ENCODE measurements at regions not wholly inside any gene's neighbourhood (a gene's known extent, or its start where the extent isn't known, plus 50 kb on each side); places are given as distances from the start of the nearest gene placed in this dataset.

GRCh38 chr17:79425686-79426085 is 185.2 kb downstream of the RBFOX3 start:
- Histone ChIP-seq H3K27me3 (replicated peaks in 1 of 7) (peaks cover 0 to 79% (median 0%) of the 10 kb centered on the region in 7 donors), H3K27ac (no peak overlapping the region), H3K9me3 (no peaks in the 10 kb centered on the region), H3K4me3 (no peak overlapping the region), H3K4me1 (no peaks in the 10 kb centered on the region), H3K36me3 (no peaks in the 10 kb centered on the region)
- WGBS, 5 donors: 84 to 91% (median 88%) methylated on average over 14 of the region's 14 CpGs
- TF ChIP-seq POLR2AphosphoS5 (IDR thresholded peaks at IDR 0.05): no peak
- no peak for TF ChIP-seq POLR2A (IDR thresholded peaks at IDR 0.05)
- no peak for TF ChIP-seq CTCF (IDR thresholded peaks at IDR 0.05 in 8 of 11, conservative IDR thresholded peaks at IDR 0.05 in 3 of 11)
- DNase-seq: no peak
- intact Hi-C loops (cut with DNase I; ENCODE audit: low total_unique reads): no loop called here

- TF ChIP-seq POLR2A (IDR thresholded peaks at IDR 0.05) (no peak), CTCF (IDR thresholded peaks at IDR 0.05 in 8 of 11, conservative IDR thresholded peaks at IDR 0.05 in 3 of 11) (no peak), POLR2AphosphoS5 (IDR thresholded peaks at IDR 0.05) (no peak)
- no peaks in the 10 kb centered on the region for H3K4me1 ChIP-seq
- intact Hi-C loops (cut with DNase I; ENCODE audit: low total_unique reads): no loop called here
- WGBS, 5 donors: 45 to 64% (median 61%) methylated on average over 7 to 9 of the region's 9 CpGs
- H3K9me3 ChIP-seq: no peaks in the 10 kb centered on the region
- no peak overlapping the region for H3K4me3 ChIP-seq
- H3K27ac ChIP-seq: no peak overlapping the region
- H3K27me3 ChIP-seq (replicated peaks in 1 of 7): peaks cover 0 to 82% (median 0%) of the 10 kb centered on the region in 7 donors
- no peaks in the 10 kb centered on the region for H3K36me3 ChIP-seq
- DNase-seq: no peak
These were observed 186.2 kb downstream of the RBFOX3 start for GRCh38 chr17:79424471-79425185.

GRCh38 chr17:79423811-79424465 is 186.9 kb downstream of the RBFOX3 start:
- H3K4me3 ChIP-seq: no peak overlapping the region
- no peaks in the 10 kb centered on the region for H3K36me3 ChIP-seq
- H3K27ac ChIP-seq: no peak overlapping the region
- 70 to 81% (median 76%) methylated on average over 8 to 18 of the region's 18 CpGs for WGBS, 5 donors
- intact Hi-C loops (cut with DNase I; ENCODE audit: low total_unique reads): no loop called here
- H3K4me1 ChIP-seq: no peaks in the 10 kb centered on the region
- H3K27me3 ChIP-seq (replicated peaks in 1 of 7): peaks cover 0 to 82% (median 0%) of the 10 kb centered on the region in 7 donors
- H3K9me3 ChIP-seq: no peaks in the 10 kb centered on the region
- DNase-seq: no peak
- no peak for TF ChIP-seq POLR2AphosphoS5 (IDR thresholded peaks at IDR 0.05)
- TF ChIP-seq CTCF (IDR thresholded peaks at IDR 0.05 in 8 of 11, conservative IDR thresholded peaks at IDR 0.05 in 3 of 11): no peak
- TF ChIP-seq POLR2A (IDR thresholded peaks at IDR 0.05): no peak

- Histone ChIP-seq H3K27me3 (replicated peaks in 1 of 7) (peaks cover 0 to 79% (median 0%) of the 10 kb centered on the region in 7 donors), H3K9me3 (no peaks in the 10 kb centered on the region), H3K27ac (no peak overlapping the region), H3K4me1 (no peaks in the 10 kb centered on the region), H3K4me3 (no peak overlapping the region), H3K36me3 (no peaks in the 10 kb centered on the region)
- TF ChIP-seq POLR2A (IDR thresholded peaks at IDR 0.05) (no peak), CTCF (IDR thresholded peaks at IDR 0.05 in 8 of 11, conservative IDR thresholded peaks at IDR 0.05 in 3 of 11) (no peak), POLR2AphosphoS5 (IDR thresholded peaks at IDR 0.05) (no peak)
- intact Hi-C loops (cut with DNase I; ENCODE audit: low total_unique reads): no loop called here
- WGBS, 5 donors: 72 to 84% (median 75%) methylated on average over 15 of the region's 15 CpGs
- DNase-seq: no peak
These were observed 188.6 kb downstream of the RBFOX3 start for GRCh38 chr17:79422236-79422635.
